Stomach (tissue), 8 donors: ENCODE measurements at regions not wholly inside any gene's neighbourhood (a gene's known extent, or its start where the extent isn't known, plus 50 kb on each side); places are given as distances from the start of the nearest gene placed in this dataset.

ENCODE experiments used
- DNase-seq, 2 donors: peaks; one replicate each; pipeline versions ENCODE4 v3.0.0 to v3.0.0-alpha.2; 2013 to 2019
- H3K27ac ChIP-seq, 5 donors: fragments of 200-600 bp in 4 of 5; sonication (generic) in 4 of 5; one replicate each; pipeline ENCODE4 v1.5.1; 2013 to 2019; ENCODE audit warnings: mild to moderate bottlenecking in 1 of 5, moderate library complexity in 1 of 5
- H3K27me3 ChIP-seq, 3 donors: fragments of 200-600 bp; sonication (generic); one replicate each; pipeline ENCODE4 v1.5.1; 2017 to 2019; ENCODE audit warnings: mixed run types in 1 of 3
- H3K36me3 ChIP-seq, 4 donors: fragments of 200-600 bp; sonication (generic); 1 replicate in 3 of 4; 2 replicates in 1 of 4; pipeline ENCODE4 v1.5.1; 2016 to 2019
- H3K4me1 ChIP-seq, 4 donors: fragments of 200-600 bp; sonication (generic); one replicate each; pipeline ENCODE4 v1.5.1; 2016 to 2019
- H3K4me3 ChIP-seq, 4 donors: fragments of 200-600 bp; sonication (generic) in 3 of 4; one replicate each; pipeline ENCODE4 v1.5.1; 2016 to 2019; ENCODE audit warnings: mild to moderate bottlenecking in 1 of 4
- H3K9me3 ChIP-seq, 4 donors: fragments of 200-600 bp; sonication (generic); one replicate each; pipeline ENCODE4 v1.5.1; 2016 to 2019
- CTCF ChIP-seq, 7 experiments: fragments of 450-650 bp in 4 of 7; fragments of 200-600 bp in 3 of 7; sonication (generic) in 3 of 7; IDR thresholded peaks; one replicate each; pipeline ENCODE4 v1.5.1; 2016 to 2019; ENCODE audit warnings: antibody characterized with exemption in 7 of 7, control low read depth in 2 of 7, mild to moderate bottlenecking in 1 of 7
- EP300 ChIP-seq: sonication (generic); formaldehyde crosslinking; IDR thresholded peaks from one replicate; pipeline ENCODE4 v1.6.1; 2017; ENCODE audit warnings: antibody characterized with exemption
- POLR2A ChIP-seq, 4 donors: fragments of 450-650 bp; IDR thresholded peaks; one replicate each; pipeline ENCODE4 v1.6.1; 2016; ENCODE audit warnings: antibody characterized with exemption in 4 of 4, control low read depth in 2 of 4, mild to moderate bottlenecking in 1 of 4, moderate library complexity in 1 of 4
- POLR2AphosphoS5 ChIP-seq, 3 donors: sonication (generic); formaldehyde crosslinking; IDR thresholded peaks; one replicate each; pipeline ENCODE4 v1.6.1; 2016; ENCODE audit warnings: antibody characterized with exemption in 3 of 3
- WGBS, 5 donors: extraction: QIAGEN DNeasy Blood & Tissue Kit in 3 of 5; methylation state at CpG; one replicate each; pipeline versions ENCODE4 v1.1.5 to v1.1.7; 2013 to 2018; 5-methylcytosine and 5-hydroxymethylcytosine counted together
- intact Hi-C: fragments of 100-400 bp; cut with DNase I; formaldehyde crosslinking; loops from one replicate; pipeline ENCODE4 v1.15.1; 2023; ENCODE audit warnings: low total_unique reads
- donor health status: healthy with polysubstance abuse.
- donor health status: Bipolar disorder and iron deficiency.
- donor health status: healthy.

GRCh38 chr17:72510351-72511016, 389.7 kb downstream of the SOX9 start:
- H3K27ac ChIP-seq, result peak overlapping the region in 1 of 5 donors; percentile 52
- intact Hi-C loops, result no loop called here
- no peak overlapping the region for H3K4me3 ChIP-seq
- no peaks in the 10 kb centered on the region for H3K36me3 ChIP-seq
- H3K27me3 ChIP-seq, result no peaks in the 10 kb centered on the region
- 65 to 82% (median 76%) methylated on average over 3 of the region's 3 CpGs for WGBS, 5 donors
- TF ChIP-seq POLR2AphosphoS5 (IDR thresholded peaks at IDR 0.05) (no peak), CTCF (IDR thresholded peaks at IDR 0.05) (no peak)
- H3K4me1 ChIP-seq, result peaks cover 24 to 47% (median 34%) of the 10 kb centered on the region in 4 donors
- H3K9me3 ChIP-seq, result no peaks in the 10 kb centered on the region
- DNase-seq, result no peak

GRCh38 chr17:72511242-72511641, 390.4 kb downstream of the SOX9 start:
- H3K4me1 ChIP-seq, result peaks cover 30 to 54% (median 41%) of the 10 kb centered on the region in 4 donors
- 70 to 80% (median 73%) methylated on average over 7 of the region's 7 CpGs for WGBS, 5 donors
- intact Hi-C loops, result no loop called here
- no peaks in the 10 kb centered on the region for H3K9me3 ChIP-seq
- peak overlapping the region in 2 of 5 donors; percentile 14 to 52 for H3K27ac ChIP-seq
- H3K27me3 ChIP-seq, result no peaks in the 10 kb centered on the region
- no peak overlapping the region for H3K4me3 ChIP-seq
- no peak for TF ChIP-seq POLR2AphosphoS5 (IDR thresholded peaks at IDR 0.05)
- no peak for TF ChIP-seq EP300
- TF ChIP-seq CTCF (IDR thresholded peaks at IDR 0.05), result no peak
- TF ChIP-seq POLR2A (IDR thresholded peaks at IDR 0.05), result no peak
- H3K36me3 ChIP-seq, result no peaks in the 10 kb centered on the region
- no peak for DNase-seq

- Histone ChIP-seq H3K4me1 (peaks cover 35 to 61% (median 46%) of the 10 kb centered on the region in 4 donors), H3K36me3 (no peaks in the 10 kb centered on the region), H3K27ac (peak overlapping the region; percentile 14 to 52 (median 32)), H3K9me3 (no peaks in the 10 kb centered on the region), H3K27me3 (no peaks in the 10 kb centered on the region), H3K4me3 (no peak overlapping the region)
- WGBS, 5 donors, result 33 to 55% (median 39%) methylated on average over 3 of the region's 3 CpGs
- intact Hi-C loops, result no loop called here
- TF ChIP-seq POLR2AphosphoS5 (IDR thresholded peaks at IDR 0.05), result peak in 1 of 3 donors; percentile 13
- no peak for TF ChIP-seq EP300
- no peak for TF ChIP-seq CTCF (IDR thresholded peaks at IDR 0.05)
- no peak for TF ChIP-seq POLR2A (IDR thresholded peaks at IDR 0.05)
- DNase-seq, result peak in 1 of 2 donors; percentile 37
Measured at GRCh38 chr17:72511874-72512273, 391.1 kb downstream of the SOX9 start.

GRCh38 chr17:72512649-72513556, 392.1 kb downstream of the SOX9 start:
- H3K36me3 ChIP-seq, result no peaks in the 10 kb centered on the region
- TF ChIP-seq POLR2AphosphoS5 (IDR thresholded peaks at IDR 0.05) (no peak), EP300 (no peak), CTCF (IDR thresholded peaks at IDR 0.05) (no peak), POLR2A (IDR thresholded peaks at IDR 0.05) (no peak)
- peak overlapping the region in 3 of 5 donors; percentile 4 to 52 (median 14) for H3K27ac ChIP-seq
- intact Hi-C loops, result no loop called here
- peaks cover 44 to 71% (median 54%) of the 10 kb centered on the region in 4 donors for H3K4me1 ChIP-seq
- H3K27me3 ChIP-seq, result no peaks in the 10 kb centered on the region
- H3K9me3 ChIP-seq, result no peaks in the 10 kb centered on the region
- DNase-seq, result no peak
- no peak overlapping the region for H3K4me3 ChIP-seq
- WGBS, 5 donors, result 81 to 84% (median 83%) methylated on average over 8 of the region's 8 CpGs
